ENCODE measurements at regions not wholly inside any gene's neighbourhood (a gene's known extent, or its start where the extent isn't known, plus 50 kb on each side); places are given as distances from the start of the nearest gene placed in this dataset.
A peak's percentile ranks its signal among the peaks of the same experiment; 100 is the strongest.

DNA sequence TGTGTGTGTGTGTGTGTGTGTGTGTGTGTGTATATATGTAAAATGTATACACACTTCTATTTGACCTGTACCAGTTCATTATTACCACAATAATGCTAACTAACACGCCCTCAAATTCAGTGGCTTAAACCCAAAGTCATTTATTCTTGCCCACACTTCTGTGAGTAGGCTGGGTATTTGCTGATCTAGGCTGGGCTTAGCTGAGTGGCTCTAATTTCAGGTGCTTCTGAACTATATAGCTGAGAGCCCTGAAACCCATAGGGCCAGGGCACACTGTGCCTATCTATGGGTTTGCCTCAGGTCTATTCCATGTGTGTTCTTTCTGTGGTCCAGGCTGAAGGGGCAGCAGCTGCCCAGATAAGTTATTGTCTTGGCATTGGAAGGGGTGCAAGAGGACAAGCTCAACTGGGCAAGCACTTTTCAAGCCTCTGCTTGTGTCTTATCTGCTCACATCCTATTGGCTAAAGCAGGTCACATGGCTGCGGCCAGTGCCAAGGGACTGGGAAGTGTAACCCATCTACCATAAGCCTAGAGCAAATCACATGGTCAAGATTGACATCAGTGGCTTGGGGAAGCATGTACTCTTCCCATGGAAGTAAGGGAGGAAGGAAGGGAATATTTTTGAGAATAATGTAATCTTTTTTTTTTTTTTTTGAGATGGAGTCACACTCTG is 139.9 kb downstream of the PALM2AKAP2 start:
- Histone ChIP-seq H3K79me2 (no peaks in the 10 kb centered on the region), H3K9me2 (replicated peaks; ENCODE audit: insufficient read depth) (no peaks in the 10 kb centered on the region), H2AFZ (no peak overlapping the region), H3K36me3 (replicated peaks; ENCODE audit: insufficient read depth, low read depth) (no peaks in the 10 kb centered on the region), H3K4me3 (no peak overlapping the region), H3K27ac (no peak overlapping the region), H4K20me1 (ENCODE audit: insufficient read depth, poor library complexity, severe bottlenecking) (no peaks in the 10 kb centered on the region), H3K4me1 (ENCODE audit: insufficient read depth) (no peaks in the 10 kb centered on the region), H3K27me3 (no peaks in the 10 kb centered on the region), H3K4me2 (no peak overlapping the region), H3K9me3 (ENCODE audit: low read depth) (no peaks in the 10 kb centered on the region)
- TF ChIP-seq EZH2 (IDR thresholded peaks at IDR 0.05; ENCODE audit: borderline replicate concordance) (no peak), EZH2phosphoT487 (IDR thresholded peaks at IDR 0.05; ENCODE audit: low read depth, severe bottlenecking, unreplicated experiment) (no peak), CTCF (IDR thresholded peaks at IDR 0.05; ENCODE audit: poor library complexity) (no peak)
- DNase-seq (ENCODE audit: low spot score) = no peak
- WGBS (ENCODE audit: low lambda C conversion rate, missing lambda C conversion rate) = 98% methylated on average over 2 of the region's 2 CpGs

GRCh38 chr9:109922617-109923470 is 142.8 kb downstream of the PALM2AKAP2 start:
- H4K20me1 ChIP-seq (ENCODE audit: insufficient read depth, poor library complexity, severe bottlenecking) = no peaks in the 10 kb centered on the region
- no peak overlapping the region for H3K4me2 ChIP-seq
- no peak overlapping the region for H2AFZ ChIP-seq
- H3K4me3 ChIP-seq = no peak overlapping the region
- H3K79me2 ChIP-seq = no peaks in the 10 kb centered on the region
- 84% methylated on average over 2 of the region's 2 CpGs for WGBS (ENCODE audit: low lambda C conversion rate, missing lambda C conversion rate)
- H3K4me1 ChIP-seq (ENCODE audit: insufficient read depth) = no peaks in the 10 kb centered on the region
- no peaks in the 10 kb centered on the region for H3K9me3 ChIP-seq (ENCODE audit: low read depth)
- no peaks in the 10 kb centered on the region for H3K9me2 ChIP-seq (replicated peaks; ENCODE audit: insufficient read depth)
- no peaks in the 10 kb centered on the region for H3K27me3 ChIP-seq
- DNase-seq (ENCODE audit: low spot score) = no peak
- H3K27ac ChIP-seq = no peak overlapping the region
- H3K36me3 ChIP-seq (replicated peaks; ENCODE audit: insufficient read depth, low read depth) = no peaks in the 10 kb centered on the region
- TF ChIP-seq EZH2phosphoT487 (IDR thresholded peaks at IDR 0.05; ENCODE audit: low read depth, severe bottlenecking, unreplicated experiment) = no peak
- TF ChIP-seq EZH2 (IDR thresholded peaks at IDR 0.05; ENCODE audit: borderline replicate concordance) = no peak
- no peak for TF ChIP-seq CTCF (IDR thresholded peaks at IDR 0.05; ENCODE audit: poor library complexity)

DNA sequence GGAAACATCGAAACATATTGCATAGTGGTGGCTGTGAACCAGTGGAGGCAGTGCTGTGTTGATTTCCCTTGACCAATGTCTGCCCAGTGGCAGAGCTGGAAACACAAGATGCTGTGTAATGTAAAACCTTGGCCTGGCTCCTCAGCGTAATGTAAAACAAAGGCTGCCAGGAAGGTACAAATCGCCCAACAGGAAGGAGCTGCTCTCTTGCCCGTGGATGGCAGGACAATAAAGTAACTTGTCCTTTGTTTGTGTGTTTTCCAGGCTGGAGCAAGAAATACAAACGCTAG is 143.4 kb downstream of the PALM2AKAP2 start:
- Histone ChIP-seq H3K4me2 (no peak overlapping the region), H3K79me2 (no peaks in the 10 kb centered on the region), H3K27me3 (no peaks in the 10 kb centered on the region), H3K36me3 (replicated peaks; ENCODE audit: insufficient read depth, low read depth) (no peaks in the 10 kb centered on the region), H3K4me3 (no peak overlapping the region), H2AFZ (no peak overlapping the region), H3K4me1 (ENCODE audit: insufficient read depth) (no peaks in the 10 kb centered on the region), H3K9me3 (ENCODE audit: low read depth) (no peaks in the 10 kb centered on the region), H3K27ac (peak overlapping the region; percentile 19), H3K9me2 (replicated peaks; ENCODE audit: insufficient read depth) (no peaks in the 10 kb centered on the region), H4K20me1 (ENCODE audit: insufficient read depth, poor library complexity, severe bottlenecking) (no peaks in the 10 kb centered on the region)
- no peak for TF ChIP-seq EZH2phosphoT487 (IDR thresholded peaks at IDR 0.05; ENCODE audit: low read depth, severe bottlenecking, unreplicated experiment)
- TF ChIP-seq CTCF (IDR thresholded peaks at IDR 0.05; ENCODE audit: poor library complexity) = no peak
- TF ChIP-seq EZH2 (IDR thresholded peaks at IDR 0.05; ENCODE audit: borderline replicate concordance) = no peak
- WGBS (ENCODE audit: low lambda C conversion rate, missing lambda C conversion rate) = 68% methylated on average over 5 of the region's 5 CpGs
- DNase-seq (ENCODE audit: low spot score) = no peak

Data from hepatocyte (in vitro differentiated cells).